ENCODE measurements at regions not wholly inside any gene's neighbourhood (a gene's known extent, or its start where the extent isn't known, plus 50 kb on each side); places are given as distances from the start of the nearest gene placed in this dataset.

DNA sequence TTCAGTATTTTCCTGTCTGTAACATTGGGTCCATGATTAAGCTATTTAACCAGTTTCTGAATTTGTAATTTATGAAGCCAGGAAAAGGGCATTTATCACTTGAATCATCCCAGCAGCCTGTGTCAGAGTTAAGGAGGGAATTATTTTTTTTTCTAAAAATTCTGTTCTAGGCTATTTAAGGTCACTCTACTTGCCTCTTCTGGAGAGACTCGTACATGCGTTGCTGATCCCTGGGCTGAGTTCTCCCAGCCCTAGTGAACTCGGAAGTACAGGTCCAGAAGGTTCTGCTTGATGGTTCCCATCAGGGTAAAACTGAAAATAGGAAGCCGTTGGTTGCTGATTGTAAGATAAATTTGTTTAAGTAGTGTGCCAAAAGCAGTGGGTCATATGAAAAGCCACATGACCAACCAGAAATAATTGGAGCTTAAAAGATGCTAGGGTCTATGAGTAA, 90.7 kb downstream of the GPR88 start:
- TF ChIP-seq ZFX (IDR thresholded peaks at IDR 0.05; ENCODE audit: borderline replicate concordance), result no peak
- TF ChIP-seq, protein P1, sequence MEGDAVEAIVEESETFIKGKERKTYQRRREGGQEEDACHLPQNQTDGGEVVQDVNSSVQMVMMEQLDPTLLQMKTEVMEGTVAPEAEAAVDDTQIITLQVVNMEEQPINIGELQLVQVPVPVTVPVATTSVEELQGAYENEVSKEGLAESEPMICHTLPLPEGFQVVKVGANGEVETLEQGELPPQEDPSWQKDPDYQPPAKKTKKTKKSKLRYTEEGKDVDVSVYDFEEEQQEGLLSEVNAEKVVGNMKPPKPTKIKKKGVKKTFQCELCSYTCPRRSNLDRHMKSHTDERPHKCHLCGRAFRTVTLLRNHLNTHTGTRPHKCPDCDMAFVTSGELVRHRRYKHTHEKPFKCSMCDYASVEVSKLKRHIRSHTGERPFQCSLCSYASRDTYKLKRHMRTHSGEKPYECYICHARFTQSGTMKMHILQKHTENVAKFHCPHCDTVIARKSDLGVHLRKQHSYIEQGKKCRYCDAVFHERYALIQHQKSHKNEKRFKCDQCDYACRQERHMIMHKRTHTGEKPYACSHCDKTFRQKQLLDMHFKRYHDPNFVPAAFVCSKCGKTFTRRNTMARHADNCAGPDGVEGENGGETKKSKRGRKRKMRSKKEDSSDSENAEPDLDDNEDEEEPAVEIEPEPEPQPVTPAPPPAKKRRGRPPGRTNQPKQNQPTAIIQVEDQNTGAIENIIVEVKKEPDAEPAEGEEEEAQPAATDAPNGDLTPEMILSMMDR (IDR thresholded peaks at IDR 0.05), result no peak
- H3K27ac ChIP-seq, result no peak overlapping the region

DNA sequence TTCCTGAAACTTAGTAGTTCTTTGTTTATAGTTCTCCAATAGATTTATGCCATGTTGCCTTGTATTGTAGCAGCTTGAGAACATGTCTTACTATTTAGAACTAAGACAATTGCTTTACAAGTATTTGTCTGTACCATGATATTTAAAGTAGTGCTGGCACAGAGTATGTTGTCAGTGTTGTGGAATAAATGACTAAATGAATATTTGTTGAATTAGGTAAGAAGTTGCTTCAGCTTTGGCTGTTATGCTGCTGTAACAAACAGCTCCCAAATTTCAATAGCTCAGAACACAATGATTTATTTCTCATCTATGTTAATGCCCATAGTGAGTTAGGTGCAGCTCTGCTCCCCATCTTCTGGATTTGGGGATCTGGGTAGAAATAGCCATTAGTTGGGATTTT, 90.2 kb upstream of the VCAM1 start:
- TF ChIP-seq ZFX (IDR thresholded peaks at IDR 0.05; ENCODE audit: borderline replicate concordance), result no peak
- TF ChIP-seq, protein P1 (IDR thresholded peaks at IDR 0.05), result no peak
- H3K27ac ChIP-seq, result no peak overlapping the region

DNA sequence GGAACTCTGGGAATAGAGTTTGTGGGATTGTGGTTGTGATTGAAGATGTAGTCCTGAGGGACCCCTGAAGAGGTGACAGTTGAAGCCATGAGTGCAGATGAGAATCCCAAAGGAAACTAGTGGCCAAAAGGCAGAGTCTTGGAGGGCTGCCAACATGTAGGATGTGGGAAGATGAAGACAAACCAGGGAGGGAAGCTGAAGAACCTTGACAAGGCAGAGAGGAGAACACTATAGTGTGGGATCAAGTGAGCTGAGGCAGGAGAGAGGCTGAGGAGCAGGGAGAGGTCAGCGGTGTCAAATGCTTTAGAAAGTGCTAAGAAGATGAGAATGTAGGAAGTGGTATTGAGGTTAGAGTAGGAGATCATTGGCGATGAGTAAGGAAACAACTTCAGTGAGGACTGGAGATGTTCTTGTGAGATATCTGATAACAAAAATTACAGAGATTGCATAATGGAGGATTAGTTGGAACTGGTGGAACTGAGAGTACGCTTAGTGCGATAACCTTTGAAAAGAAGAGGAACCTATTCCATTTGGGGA, 88.5 kb upstream of the VCAM1 start:
- H3K27ac ChIP-seq, result no peak overlapping the region
- no peak for TF ChIP-seq ZFX (IDR thresholded peaks at IDR 0.05; ENCODE audit: borderline replicate concordance)
- TF ChIP-seq, protein P1 (IDR thresholded peaks at IDR 0.05), result no peak

DNA sequence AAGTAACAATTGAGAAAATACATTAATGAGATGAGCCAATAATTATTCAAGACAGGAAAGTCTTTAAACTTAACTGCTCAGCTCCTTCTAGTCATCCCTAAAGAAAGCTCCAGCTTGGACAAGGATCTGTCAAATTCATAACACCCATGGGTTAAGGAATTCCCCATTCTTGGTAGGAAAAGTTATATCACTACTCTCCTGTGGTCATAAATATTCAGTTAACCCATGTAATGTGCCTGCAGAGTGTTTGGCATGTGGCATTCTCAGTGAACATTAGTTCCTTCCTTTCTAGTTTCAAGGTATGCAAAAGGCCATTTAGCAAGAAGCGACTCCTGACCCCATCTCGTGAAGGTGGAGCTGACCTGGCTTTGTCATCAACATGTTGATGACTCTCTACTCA, 76.7 kb upstream of the VCAM1 start:
- TF ChIP-seq, protein P1 (IDR thresholded peaks at IDR 0.05), result no peak
- TF ChIP-seq ZFX (IDR thresholded peaks at IDR 0.05; ENCODE audit: borderline replicate concordance), result no peak
- peak overlapping the region; percentile 1; the same call in 1 of the 2 replicates for H3K27ac ChIP-seq

DNA sequence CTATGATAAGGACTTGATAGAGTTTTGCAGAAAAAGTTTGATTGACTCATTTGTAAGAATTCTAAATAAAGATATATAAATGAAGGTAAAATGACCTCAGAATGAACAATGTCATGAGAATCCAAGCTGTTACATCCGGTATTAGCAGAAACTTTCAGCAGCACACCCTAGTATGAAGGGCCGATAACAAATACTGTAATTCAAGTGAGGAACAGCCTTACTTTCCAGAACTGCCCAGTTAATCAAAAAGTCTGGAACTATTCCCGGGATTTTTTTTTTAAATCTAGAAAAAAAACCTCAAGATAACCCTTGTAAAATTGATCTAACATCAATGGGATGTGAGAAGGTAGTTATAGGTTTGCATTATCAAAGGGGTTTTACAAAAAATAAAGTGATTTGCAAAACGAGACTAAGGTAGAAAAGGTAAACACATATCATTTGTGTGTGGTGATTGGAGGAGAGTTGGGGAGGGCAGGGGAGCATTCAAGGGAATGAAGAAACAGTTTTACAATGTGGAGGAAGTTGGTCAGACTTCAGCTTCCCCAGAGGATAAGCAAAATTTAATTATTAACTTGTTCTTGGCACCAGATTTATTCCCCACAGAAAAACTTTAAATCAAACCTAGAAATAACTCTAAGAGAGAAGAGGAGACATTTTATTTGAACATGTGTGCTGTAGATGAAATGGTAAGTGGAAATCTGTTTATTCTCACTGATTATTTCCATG, 75.9 kb upstream of the VCAM1 start:
- H3K27ac ChIP-seq, result peak overlapping the region; percentile 1; the same call in 1 of the 2 replicates
- TF ChIP-seq, protein P1 (IDR thresholded peaks at IDR 0.05), result no peak
- no peak for TF ChIP-seq ZFX (IDR thresholded peaks at IDR 0.05; ENCODE audit: borderline replicate concordance)

DNA sequence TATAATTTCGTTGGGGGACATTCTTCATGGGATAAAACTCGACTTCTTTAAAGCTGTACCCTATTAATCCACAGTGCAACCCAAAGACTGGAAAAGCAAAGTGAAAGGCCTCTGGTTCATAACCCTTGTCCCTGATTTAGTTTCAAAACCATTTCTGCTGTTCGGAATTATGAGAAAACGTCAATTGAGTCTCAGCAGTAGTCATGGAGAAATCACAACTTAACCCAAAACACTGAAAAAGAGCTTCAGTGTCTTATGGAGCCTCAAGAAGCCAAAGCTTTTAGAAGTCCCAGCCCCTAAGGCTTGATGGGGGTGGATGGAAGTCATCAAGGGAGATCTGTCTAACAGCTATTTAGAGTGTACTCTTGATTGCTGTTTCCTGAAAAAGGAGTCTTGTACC, 73.5 kb upstream of the VCAM1 start:
- H3K27ac ChIP-seq, result no peak overlapping the region

DNA sequence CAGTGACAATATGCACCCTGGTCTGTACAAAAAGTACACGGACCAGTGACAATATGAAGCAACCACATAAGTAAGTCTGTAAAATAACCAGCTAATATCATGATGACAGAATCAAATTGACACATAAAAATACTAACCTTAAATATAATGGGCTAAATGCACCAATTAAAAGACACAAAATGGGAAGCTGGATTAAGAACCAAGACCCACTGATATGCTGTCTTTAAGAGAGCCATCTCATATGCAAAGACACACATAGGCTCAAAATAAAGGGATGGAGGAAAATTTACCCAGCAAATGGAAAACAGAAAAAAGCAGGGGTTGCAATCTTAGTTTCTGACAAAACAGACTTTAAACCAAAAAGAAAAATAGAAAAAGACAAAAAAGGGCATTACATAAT, 70.4 kb upstream of the VCAM1 start:
- no peak for TF ChIP-seq ZFX (IDR thresholded peaks at IDR 0.05; ENCODE audit: borderline replicate concordance)
- TF ChIP-seq, protein P1 (IDR thresholded peaks at IDR 0.05), result no peak
- no peak overlapping the region for H3K27ac ChIP-seq

More for the DNA sequence above, 73.5 kb upstream of the VCAM1 start:
- no peak for TF ChIP-seq ZFX (IDR thresholded peaks at IDR 0.05; ENCODE audit: borderline replicate concordance)
- TF ChIP-seq, protein P1 (IDR thresholded peaks at IDR 0.05), result no peak
